NB4 (cell line): ENCODE measurements at regions not wholly inside any gene's neighbourhood (a gene's known extent, or its start where the extent isn't known, plus 50 kb on each side); places are given as distances from the start of the nearest gene placed in this dataset.

Source experiments
- MYC ChIP-seq: IDR thresholded peaks from 2 replicates; pipeline ENCODE4 v1.6.1; 2011; ENCODE audit warnings: low read depth, low read length
- POLR2A ChIP-seq: IDR thresholded peaks from 2 replicates; pipeline ENCODE4 v1.6.1; 2011; ENCODE audit warnings: mild to moderate bottlenecking; ENCODE audit not compliant: insufficient read length; ENCODE audit errors: extremely low read depth
- TF ChIP-seq, protein P1 (sequence below): IDR thresholded peaks from one replicate; pipeline ENCODE4 v1.5.1; 2012; ENCODE audit warnings: low read depth, low read length
- TF ChIP-seq, protein P2 (sequence below): IDR thresholded peaks from 2 replicates; pipeline ENCODE4 v1.6.1; 2011; ENCODE audit warnings: low read depth, low read length

GRCh38 chr10:51012073-51012472, 62.2 kb upstream of the PRKG1 start:
- TF ChIP-seq, protein P1, sequence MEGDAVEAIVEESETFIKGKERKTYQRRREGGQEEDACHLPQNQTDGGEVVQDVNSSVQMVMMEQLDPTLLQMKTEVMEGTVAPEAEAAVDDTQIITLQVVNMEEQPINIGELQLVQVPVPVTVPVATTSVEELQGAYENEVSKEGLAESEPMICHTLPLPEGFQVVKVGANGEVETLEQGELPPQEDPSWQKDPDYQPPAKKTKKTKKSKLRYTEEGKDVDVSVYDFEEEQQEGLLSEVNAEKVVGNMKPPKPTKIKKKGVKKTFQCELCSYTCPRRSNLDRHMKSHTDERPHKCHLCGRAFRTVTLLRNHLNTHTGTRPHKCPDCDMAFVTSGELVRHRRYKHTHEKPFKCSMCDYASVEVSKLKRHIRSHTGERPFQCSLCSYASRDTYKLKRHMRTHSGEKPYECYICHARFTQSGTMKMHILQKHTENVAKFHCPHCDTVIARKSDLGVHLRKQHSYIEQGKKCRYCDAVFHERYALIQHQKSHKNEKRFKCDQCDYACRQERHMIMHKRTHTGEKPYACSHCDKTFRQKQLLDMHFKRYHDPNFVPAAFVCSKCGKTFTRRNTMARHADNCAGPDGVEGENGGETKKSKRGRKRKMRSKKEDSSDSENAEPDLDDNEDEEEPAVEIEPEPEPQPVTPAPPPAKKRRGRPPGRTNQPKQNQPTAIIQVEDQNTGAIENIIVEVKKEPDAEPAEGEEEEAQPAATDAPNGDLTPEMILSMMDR: no peak
- TF ChIP-seq POLR2A (no peak), MYC (no peak)
- TF ChIP-seq, protein P2, sequence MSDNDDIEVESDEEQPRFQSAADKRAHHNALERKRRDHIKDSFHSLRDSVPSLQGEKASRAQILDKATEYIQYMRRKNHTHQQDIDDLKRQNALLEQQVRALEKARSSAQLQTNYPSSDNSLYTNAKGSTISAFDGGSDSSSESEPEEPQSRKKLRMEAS: no peak
